ENCODE measurements at regions not wholly inside any gene's neighbourhood (a gene's known extent, or its start where the extent isn't known, plus 50 kb on each side); places are given as distances from the start of the nearest gene placed in this dataset.
"Not testable (repeated sequence)": the region's sequence is repeated elsewhere in the genome, so short reads cannot be mapped to it uniquely, and the experiment has no call there.

GRCh38 chr3:5357089-5357488 is 169.6 kb downstream of the EDEM1 start:
- DNase-seq (ENCODE audit: low spot score) = no peak

GRCh38 chr3:5358911-5359310 is 171.4 kb downstream of the EDEM1 start:
- DNase-seq (ENCODE audit: low spot score) = no peak

- no peak for DNase-seq (ENCODE audit: low spot score)
Observed at GRCh38 chr3:5360453-5360852, 172.9 kb downstream of the EDEM1 start.

- no peak for DNase-seq (ENCODE audit: low spot score)
Observed at GRCh38 chr3:5366746-5367145, 179.2 kb downstream of the EDEM1 start.

- DNase-seq (ENCODE audit: low spot score) = not testable (repeated sequence)
Observed at GRCh38 chr3:5371555-5371954, 184.0 kb downstream of the EDEM1 start.

GRCh38 chr3:5376761-5377160 is 189.3 kb downstream of the EDEM1 start:
- no peak for DNase-seq (ENCODE audit: low spot score)

- DNase-seq (ENCODE audit: low spot score) = not testable (repeated sequence)
Observed at GRCh38 chr3:5379266-5379665, 191.8 kb downstream of the EDEM1 start.

GRCh38 chr3:5383486-5384263 is 196.2 kb downstream of the EDEM1 start:
- DNase-seq (ENCODE audit: low spot score) = not testable (repeated sequence)

GRCh38 chr3:5384557-5385236 is 197.2 kb downstream of the EDEM1 start:
- DNase-seq (ENCODE audit: low spot score) = no peak

- DNase-seq (ENCODE audit: low spot score) = no peak
Observed at GRCh38 chr3:5388091-5388490, 200.6 kb downstream of the EDEM1 start.

GRCh38 chr3:5389057-5389456 is 201.6 kb downstream of the EDEM1 start:
- DNase-seq (ENCODE audit: low spot score) = no peak

- DNase-seq (ENCODE audit: low spot score) = no peak
Observed at GRCh38 chr3:5390221-5390620, 202.7 kb downstream of the EDEM1 start.

- no peak for DNase-seq (ENCODE audit: low spot score)
Observed at GRCh38 chr3:5390936-5391625, 203.6 kb downstream of the EDEM1 start.

GRCh38 chr3:5401002-5401401 is 213.5 kb downstream of the EDEM1 start:
- no peak for DNase-seq (ENCODE audit: low spot score)

GRCh38 chr3:5404718-5405117 is 217.2 kb downstream of the EDEM1 start:
- DNase-seq (ENCODE audit: low spot score) = no peak

- no peak for DNase-seq (ENCODE audit: low spot score)
Observed at GRCh38 chr3:5411786-5412185, 224.3 kb downstream of the EDEM1 start.

- no peak for DNase-seq (ENCODE audit: low spot score)
Observed at GRCh38 chr3:5423076-5423475, 235.6 kb downstream of the EDEM1 start.

- DNase-seq (ENCODE audit: low spot score) = no peak
Observed at GRCh38 chr3:5423523-5423922, 236.0 kb downstream of the EDEM1 start.

- no peak for DNase-seq (ENCODE audit: low spot score)
Observed at GRCh38 chr3:5425371-5425770, 237.9 kb downstream of the EDEM1 start.

- peak; percentile 90 for DNase-seq (ENCODE audit: low spot score)
Observed at GRCh38 chr3:5426094-5426883, 238.8 kb downstream of the EDEM1 start.

GRCh38 chr3:5427021-5427420 is 239.5 kb downstream of the EDEM1 start:
- peak; percentile 18 for DNase-seq (ENCODE audit: low spot score)

- DNase-seq (ENCODE audit: low spot score) = peak; percentile 41
Observed at GRCh38 chr3:5427938-5428337, 240.4 kb downstream of the EDEM1 start.
